HG03039 (cell line): ENCODE measurements at regions not wholly inside any gene's neighbourhood (a gene's known extent, or its start where the extent isn't known, plus 50 kb on each side); places are given as distances from the start of the nearest gene placed in this dataset.
"Not testable (repeated sequence)": the region's sequence is repeated elsewhere in the genome, so short reads cannot be mapped to it uniquely, and the experiment has no call there.

Experiments used
- ATAC-seq: cut with Tn5 transposase; IDR thresholded peaks from one replicate; pipeline ENCODE4 v1.9.1; 2021; ENCODE audit warnings: mild to moderate bottlenecking, moderate library complexity; ENCODE audit not compliant: unreplicated experiment

DNA sequence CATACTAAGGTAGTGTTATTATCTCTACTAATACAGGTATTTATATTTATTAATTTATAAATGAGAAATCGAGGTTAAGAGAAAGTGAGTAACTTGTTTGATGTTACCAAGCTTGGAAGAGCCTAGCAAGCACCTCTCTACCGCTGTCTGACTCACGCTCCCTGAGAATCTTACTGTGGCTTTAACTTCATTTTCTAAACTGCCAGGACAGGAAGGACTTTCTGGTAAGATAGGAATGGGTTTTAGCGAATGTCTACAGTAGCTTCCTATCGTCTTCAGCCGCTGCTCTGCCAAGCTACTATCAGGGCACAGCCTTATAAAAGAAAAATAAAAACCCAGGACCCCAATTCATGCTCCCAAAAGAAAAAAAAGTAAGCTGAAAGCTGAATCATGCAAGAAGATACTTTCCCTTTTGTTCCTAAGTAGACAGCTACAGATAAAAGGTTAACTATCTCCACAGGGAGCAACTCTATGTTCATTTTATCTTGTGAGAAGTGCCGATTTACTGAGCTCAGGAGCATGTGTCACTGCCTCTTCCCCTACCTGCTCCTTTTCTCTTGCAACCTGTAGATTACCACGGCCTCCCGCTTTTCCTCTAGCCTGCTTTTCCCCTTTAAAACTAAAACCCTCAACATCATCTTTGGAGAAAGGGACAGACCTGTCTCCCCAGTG, 60.2 kb downstream of the THNSL1 start:
- ATAC-seq, result no peak

DNA sequence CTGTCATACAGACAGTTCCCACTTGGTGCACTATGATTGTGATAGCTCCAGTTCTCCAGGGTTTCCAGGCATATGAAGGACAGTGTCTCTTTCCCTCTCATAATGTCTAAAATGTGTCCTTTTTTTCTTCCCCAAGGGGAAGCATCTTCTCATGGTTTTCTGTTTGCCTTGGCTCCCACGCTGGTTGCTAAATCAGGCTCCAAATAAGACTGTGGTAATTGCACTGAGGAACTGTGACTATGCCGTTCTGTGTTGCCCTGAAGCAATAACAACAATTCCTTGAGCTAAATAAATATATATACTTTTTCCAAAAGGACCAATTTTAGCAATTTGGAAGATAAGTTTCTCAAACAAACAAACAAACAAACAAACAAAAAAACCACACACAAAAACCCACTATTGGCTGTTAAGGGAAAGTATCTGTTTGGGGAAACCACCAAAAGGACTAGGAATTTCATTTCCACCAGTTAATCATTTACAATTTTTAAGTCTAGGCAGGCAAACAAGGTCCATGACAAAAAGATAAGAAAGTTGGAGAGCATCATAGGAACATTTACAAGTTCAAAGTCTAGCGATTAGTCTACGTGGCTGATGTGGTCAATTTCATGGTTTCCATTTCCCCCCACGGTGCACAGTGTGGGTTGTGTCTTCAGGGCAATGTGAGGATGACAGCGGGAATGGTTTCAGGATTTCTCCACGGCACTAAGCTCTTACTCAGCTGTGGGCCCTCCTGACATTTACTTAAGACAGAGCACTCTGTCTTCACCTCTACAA, 62.4 kb downstream of the THNSL1 start:
- ATAC-seq, result no peak

DNA sequence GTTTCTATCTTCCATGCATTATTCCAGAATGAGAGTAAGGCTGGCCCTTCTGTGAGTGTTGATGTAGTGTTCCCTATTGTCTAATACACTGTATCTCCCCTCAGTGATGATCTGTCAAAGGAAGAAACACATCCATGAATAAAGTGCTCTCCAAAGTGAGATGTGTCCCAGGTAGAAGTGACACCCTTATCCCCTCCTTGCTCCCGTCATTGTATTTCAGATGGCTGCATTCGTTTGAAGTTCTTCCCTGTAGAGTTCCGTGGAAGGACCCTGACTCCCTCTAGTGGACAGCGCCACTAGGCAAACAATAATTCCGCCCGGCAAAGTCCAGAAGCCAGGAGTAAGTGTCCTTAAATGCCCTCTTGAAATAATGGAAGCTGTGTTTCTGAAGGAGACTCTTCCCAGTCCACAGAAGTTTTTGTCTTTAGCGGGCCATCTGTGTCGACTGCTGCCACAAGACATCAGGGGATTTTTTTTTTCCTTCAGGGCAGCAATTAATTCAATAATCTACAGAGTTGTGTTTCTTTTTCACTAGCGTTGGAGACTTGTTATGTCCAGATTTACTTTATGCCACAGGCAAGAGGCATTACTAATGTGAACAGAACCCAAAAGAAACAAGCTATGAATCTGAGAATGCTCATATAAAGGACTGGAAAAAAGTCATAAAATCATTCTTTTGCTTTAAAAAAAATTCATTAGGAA, 64.6 kb downstream of the THNSL1 start:
- ATAC-seq, result peak; percentile 71

DNA sequence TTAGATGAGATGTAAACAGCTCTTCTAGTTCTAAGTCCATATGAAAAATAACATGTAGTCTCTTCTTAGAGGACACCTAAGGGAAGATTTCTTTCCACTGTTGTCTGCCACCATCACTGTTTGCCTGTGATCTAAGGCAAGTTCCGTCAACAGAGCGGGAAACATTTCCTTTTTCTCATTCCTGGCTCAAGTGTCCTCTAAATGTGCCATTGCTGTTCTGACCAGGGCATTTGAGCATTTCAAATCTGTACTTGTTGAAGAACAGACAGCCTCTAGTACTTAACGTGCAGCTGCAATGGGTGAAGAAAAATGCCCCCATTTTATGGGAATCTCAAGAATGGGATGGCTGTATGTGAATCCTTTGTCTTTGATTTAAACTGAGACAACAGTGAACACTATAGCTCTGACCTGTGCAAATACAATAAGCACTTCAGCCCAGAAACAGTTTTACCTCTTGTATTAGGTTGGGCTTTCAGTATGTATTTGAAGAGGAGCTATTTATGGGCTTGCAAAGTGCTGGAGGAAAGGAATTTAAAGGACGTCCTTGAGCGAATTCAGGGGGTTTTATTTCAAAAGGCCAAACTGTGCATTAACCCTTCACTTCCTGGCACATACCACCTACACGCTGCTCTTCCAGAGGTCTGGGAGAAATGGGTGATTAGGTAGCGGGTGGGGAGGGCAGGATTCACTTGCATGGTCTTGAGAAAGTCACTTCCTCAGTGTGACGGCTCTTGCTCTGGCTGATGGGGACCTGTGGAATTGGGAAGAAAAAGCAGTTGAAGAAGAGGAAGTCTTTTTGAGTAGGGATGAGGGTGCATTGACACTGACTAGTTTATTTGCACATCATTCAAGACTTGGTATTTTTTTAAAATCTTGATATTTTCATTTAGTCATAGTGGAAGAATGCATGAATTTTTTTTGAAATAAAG, 66.1 kb downstream of the THNSL1 start:
- ATAC-seq, result no peak

DNA sequence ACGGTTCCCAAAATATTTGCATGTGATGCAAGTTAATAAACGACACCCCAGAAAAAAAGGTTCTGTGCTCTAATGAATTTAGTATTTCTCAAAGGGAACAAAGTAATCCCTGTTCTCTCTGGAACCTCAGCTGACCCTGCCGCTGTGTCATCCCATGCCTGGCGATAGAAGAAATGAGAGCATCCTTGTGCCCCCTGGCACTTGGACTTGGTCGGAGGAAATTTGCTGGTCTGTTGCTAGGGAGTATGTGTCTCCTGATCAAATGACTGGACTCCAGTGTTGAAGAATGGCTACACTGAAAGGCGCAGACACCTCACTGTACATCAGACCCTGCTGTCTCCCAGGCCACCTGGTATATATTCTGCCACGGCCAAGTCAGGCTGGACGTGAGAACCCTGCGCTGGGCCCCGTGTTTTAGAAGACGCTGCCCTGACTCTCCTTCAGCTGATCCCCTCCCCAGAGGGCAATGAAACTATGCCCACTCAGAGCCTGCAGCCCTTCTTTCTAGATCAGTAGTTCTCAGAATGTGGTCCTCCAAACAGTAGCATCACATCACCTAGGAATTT, 67.2 kb downstream of the THNSL1 start:
- ATAC-seq, result no peak

DNA sequence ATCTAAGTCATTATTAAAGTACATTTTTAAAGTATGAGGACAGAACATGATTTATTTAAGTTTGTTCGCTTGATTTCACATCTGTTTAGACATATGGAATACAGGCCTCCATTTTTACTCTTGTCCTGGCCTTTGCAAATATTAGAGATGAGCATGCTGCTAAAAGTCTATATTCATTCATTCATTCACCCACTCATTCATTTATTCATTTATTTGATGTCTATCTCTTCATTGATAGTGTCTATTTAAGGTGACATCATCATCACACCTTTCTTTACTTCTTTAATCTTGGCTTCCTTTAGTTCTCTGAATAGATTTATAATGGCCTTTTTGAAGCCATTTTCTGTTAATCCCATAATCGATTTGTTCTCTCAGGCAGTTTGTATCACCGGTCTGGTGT, 68.0 kb downstream of the THNSL1 start:
- no peak for ATAC-seq

DNA sequence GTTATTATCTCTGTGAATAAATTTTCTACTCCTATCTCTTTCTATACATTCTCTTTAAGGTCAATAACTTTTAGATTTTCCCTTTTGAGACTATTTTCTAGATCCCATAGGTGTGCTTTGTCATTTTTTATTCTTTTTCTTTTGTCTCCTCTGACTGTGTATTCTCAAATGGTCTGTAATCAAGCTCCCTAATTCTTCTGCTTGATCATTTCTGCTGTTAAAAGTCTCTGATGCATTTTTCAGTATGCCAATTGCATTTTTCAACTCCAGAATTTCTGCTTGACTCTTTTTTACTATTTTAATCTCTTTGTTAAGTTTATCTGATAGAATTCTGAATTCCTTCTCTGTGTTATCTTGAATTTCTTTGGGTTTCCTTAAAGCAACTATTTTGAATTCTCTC, 78.2 kb downstream of the THNSL1 start:
- no peak for ATAC-seq

DNA sequence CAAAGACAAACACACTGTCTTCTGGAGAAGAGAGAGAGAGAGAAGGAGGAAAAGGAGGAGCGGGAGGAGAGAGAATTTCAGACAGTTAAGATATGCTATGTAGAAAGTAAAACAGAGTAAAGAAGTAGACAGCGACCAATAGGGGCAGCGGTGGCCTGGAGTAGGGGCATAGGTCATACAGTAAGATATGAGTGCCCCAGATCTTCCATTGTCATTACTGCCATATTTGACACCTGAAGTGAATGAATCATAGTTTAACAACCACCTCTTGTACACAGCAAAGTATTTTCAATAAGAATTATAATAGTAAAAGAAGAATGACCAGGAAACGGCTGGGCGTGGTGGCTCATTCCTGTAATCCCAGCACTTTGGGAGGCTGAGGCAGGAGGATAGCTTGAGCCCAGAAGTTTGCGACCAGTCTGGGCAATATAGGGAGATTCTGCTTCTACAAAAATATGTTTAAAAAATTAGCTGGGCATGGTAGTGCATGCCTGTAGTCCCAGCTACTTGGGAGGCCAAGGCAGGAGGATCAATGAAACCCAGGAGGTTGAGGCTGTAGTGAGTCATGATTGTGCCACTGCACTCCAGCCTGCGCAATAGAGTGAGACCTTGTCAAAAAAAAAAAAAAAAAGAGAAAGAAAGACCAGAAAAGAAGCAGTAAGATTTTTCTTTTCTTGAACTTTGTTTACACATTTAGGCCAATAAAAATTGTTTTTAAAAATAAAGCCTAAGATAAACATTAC, 77.0 kb upstream of the GPR158 start:
- no peak for ATAC-seq

DNA sequence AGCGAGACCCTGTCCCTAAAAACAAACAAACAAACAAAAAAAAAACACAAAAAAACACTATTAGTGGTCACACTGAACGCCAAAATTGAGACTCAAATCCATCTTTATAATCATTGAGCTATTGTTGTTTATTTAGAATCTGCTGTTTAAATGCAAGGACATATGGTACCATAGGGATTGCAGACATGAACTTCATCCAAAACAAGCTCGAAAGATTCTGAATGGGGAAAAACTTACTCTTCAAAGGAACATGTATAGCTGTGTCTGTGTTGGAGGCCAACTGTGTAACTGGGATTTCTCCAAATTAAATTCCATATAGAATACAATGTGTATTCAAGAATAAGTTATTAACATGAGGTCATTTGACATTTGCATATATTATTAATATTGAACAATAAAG, 74.7 kb upstream of the GPR158 start:
- ATAC-seq, result no peak

DNA sequence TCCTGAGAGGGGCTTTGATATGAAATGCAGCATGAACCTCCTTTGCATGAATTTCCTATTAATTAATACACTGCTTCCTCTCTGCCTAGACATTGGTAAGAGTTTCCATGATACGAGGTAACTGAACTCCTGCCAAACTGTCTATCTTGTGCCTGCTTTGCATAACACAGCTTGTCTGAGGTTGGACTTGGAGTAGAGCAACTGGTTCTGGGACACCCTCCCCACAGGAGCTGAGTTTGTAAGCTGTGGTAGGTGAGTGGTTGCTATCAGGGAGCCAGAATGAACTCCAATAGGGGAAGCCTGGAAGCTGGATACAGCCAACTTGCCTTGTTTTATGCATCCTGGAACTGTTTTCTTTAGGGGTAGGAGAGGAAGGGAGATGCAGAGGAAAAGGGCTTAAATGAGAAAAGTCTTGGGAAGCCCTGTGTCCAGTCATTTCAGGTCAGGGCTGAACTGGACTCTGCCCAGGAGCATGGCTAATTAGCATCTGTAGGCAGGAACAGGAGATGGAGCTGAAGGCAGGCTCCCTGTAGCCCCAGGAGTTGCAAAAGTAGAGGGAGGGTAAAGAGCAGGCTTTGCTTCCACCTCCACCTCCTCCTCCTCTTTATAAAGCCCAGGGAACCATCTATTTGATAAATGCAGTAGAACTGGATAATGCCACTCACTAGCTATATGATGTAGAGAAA, 73.2 kb upstream of the GPR158 start:
- ATAC-seq, result no peak

DNA sequence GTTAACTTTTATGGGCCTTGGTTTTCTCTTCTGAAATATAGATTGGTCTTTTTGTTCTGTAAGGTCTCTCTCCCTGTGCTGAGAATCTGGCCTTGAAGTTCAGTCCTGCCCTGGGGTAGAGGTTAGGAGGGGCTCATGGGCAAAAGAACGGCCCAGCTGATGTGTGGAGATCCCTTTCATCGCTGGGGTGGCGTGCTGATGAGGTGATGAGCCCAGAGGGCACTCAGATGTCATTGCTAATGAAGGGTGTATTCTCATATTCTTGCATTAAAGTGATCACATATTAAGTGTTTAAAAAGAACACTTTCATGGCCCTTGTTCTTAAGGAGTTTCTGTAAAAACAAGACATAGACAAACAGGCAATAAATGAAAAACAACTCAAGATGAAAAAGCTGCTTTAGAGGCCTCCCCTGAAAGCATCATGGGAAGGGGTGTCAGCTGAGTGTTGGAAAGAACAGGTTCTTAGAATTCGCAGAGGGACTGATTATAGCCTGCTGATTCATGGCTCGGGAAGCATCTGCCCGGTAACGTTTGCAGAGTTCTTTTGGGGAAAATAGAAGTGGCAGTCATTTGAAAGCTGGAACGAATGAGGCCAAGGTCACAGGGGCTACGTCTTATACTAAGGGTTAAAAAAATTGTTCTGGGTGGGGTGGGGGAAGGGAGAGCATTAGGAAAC, 72.5 kb upstream of the GPR158 start:
- ATAC-seq, result no peak

DNA sequence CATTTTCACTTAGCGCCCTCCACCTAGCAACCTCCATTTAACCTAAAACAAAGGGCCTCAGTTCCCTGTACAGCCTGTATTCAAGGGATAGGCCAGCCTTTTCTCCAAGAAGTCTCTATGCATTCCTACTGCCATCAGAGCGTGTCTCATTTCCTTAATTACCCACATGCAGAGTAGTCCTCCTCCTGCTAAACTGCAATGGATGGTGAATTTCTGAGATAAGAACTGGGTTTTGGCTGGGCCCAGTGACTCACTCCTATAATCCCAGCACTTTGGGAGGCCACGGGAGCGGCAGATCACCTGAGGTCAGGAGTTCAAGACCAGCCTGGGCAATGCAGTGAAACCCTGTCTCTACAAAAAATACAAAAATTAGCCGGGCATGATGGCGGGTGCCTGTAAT, 71.1 kb upstream of the GPR158 start:
- ATAC-seq, result no peak

DNA sequence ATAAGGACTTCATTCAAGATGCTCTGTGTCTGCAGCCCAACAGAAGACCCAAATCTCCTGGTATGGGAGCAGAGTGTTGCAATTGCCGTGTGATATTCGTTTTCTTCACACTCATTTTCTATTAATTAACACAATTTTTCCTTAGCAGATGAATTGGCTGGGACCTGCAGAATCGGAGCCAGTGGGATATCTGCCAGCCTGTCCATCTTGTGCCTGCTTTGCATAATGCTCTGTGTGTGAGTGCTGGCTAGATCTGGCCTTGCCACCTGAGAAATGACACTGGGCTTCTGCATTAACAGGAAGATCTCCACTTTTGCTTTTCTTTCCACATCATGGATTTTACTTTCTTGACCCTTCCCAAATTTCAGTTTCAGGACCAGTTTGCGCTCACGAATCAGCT, 70.4 kb upstream of the GPR158 start:
- ATAC-seq, result no peak

DNA sequence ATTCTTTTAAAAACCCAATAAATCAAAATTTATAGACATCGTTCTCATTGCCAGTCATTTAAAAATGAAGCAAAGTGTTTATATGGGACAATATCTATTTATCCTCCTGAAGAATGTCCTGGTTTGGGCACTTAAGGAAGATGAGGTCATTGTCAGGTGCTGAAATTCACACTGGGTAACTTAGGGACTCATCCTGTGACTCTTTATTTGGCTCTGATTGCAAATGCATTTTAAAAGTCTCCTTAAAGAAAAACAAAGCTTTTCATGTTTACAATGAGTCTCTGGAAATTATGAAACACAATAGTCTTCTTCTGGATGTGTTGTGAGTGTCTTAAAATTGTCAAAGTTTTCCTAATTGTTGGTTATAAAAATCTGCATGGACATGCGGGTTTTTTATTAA, 69.5 kb upstream of the GPR158 start:
- ATAC-seq, result no peak

DNA sequence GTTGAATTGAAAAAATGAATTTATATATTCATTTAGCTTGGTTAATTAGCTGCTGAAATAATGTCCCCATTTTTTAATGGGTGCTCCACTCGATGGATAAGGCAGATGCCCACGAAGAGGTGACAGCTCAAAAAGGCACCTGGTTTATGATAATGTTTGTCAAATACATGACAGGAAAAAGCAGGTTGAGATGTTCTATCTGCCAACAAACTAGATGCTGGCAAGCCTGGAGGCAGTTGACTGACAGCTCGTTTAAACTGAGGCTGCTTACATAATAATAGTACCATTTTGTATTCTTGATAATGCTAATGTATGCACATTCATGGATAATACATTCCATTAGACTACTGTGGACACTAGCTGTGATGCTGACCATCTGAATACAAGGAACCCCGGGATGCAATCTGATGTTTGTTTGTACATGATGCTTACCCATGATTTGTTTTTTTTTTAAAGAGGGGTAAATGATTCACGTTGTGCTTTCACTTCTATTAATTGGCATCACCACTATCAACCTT, 69.0 kb upstream of the GPR158 start:
- no peak for ATAC-seq

DNA sequence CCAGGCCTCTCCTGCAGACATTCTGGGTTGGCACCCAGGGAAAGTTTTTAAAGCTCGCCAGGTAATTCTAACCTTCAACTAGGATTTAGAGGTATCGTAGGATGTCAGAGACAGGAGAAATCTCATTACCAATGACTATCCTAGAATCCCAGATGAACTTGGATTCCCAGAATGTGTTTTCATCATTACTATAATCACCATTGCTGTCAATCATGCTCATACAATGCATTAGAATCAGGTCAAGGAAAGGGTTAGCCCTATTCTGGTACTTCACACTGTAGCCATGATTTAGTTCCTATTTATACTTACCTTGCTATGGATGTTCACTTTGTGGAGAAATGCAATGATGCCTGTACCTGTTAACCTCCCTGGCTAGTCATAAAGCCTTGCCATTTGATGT, 67.0 kb upstream of the GPR158 start:
- ATAC-seq, result no peak

DNA sequence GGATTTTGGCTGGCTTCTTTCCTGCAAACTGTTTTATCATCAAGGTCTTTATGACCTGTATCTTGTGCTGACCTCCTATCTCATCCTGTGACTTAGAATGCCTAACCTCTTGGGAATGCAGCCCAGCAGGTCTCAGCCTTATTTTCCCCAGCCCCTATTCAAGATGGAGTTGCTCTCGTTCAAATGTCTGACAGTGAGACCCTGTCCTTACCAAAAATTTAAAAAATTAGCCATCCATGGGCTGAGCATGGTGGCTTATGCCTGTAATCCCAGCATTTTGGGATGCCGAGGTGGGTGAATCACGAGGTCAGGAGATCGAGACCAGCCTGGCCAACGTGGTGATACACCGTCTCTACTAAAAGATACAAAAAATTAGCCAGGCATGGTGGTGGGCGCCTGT, 64.9 kb upstream of the GPR158 start:
- ATAC-seq, result not testable (repeated sequence)

DNA sequence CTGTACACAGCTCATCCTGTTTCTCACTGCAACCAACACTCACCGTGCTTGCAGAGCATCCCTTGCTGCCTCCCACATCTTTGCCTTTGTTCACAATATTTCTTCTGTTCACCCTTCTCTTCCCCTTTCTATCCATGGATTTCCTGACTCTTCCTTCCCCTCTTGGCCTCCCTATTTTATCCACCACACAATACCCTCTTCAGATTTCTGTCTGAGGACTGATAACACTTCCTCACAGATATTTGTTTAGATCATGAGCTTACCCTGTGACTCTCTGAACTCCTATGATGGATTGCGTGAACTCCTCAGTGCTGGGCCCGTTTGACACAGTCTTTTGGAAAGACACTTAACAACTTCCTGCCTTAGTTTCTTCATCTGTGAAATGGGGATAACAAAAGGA, 62.8 kb upstream of the GPR158 start:
- no peak for ATAC-seq
